ENCODE measurements at regions not wholly inside any gene's neighbourhood (a gene's known extent, or its start where the extent isn't known, plus 50 kb on each side); places are given as distances from the start of the nearest gene placed in this dataset.

DNA sequence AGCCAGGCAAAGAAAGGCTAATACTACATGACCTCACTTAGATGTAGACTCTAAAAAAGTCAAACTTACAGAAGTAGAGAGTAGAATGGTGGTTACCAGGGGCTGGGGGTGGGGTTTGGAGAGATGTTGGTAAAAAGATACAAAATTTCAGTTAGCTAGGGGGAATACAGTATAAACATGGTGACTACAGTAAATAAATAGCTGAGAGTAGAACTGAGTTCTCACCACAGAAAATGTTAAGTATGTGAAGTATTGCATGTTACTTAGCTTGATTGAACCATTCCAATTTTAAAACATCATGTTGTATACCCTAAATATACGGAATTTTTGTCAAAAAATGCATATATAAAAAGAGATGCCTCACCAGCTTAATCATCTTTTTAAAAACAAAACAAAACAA is 67.5 kb upstream of the DOCK9 start:
- Mint-ChIP-seq H3K36me3 (ENCODE audit: insufficient read depth, unreplicated experiment) (no peaks in the 10 kb centered on the region), H3K27me3 (ENCODE audit: unreplicated experiment) (no peaks in the 10 kb centered on the region), H3K4me1 (ENCODE audit: low read depth, unreplicated experiment) (no peaks in the 10 kb centered on the region), H3K4me3 (ENCODE audit: low read depth, unreplicated experiment) (no peak overlapping the region), H3K27ac (ENCODE audit: unreplicated experiment) (no peak overlapping the region), H3K9me3 (ENCODE audit: low read depth, unreplicated experiment) (no peaks in the 10 kb centered on the region)
- TF ChIP-seq, protein P1, sequence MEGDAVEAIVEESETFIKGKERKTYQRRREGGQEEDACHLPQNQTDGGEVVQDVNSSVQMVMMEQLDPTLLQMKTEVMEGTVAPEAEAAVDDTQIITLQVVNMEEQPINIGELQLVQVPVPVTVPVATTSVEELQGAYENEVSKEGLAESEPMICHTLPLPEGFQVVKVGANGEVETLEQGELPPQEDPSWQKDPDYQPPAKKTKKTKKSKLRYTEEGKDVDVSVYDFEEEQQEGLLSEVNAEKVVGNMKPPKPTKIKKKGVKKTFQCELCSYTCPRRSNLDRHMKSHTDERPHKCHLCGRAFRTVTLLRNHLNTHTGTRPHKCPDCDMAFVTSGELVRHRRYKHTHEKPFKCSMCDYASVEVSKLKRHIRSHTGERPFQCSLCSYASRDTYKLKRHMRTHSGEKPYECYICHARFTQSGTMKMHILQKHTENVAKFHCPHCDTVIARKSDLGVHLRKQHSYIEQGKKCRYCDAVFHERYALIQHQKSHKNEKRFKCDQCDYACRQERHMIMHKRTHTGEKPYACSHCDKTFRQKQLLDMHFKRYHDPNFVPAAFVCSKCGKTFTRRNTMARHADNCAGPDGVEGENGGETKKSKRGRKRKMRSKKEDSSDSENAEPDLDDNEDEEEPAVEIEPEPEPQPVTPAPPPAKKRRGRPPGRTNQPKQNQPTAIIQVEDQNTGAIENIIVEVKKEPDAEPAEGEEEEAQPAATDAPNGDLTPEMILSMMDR (IDR thresholded peaks at IDR 0.05; ENCODE audit: unreplicated experiment) = no peak
- CTCF ChIA-PET = interaction anchor here (0.6 kb wide), 1 partner anchor 234 kb away, joined by 3 read pairs; no protein-coding TSS in a partner anchor
- intact Hi-C loops (cut with micrococcal nuclease; ENCODE audit: unreplicated experiment) = no loop called here
- BruUV-seq (replicated peaks) = no TSS peak
- no peak for DNase-seq

DNA sequence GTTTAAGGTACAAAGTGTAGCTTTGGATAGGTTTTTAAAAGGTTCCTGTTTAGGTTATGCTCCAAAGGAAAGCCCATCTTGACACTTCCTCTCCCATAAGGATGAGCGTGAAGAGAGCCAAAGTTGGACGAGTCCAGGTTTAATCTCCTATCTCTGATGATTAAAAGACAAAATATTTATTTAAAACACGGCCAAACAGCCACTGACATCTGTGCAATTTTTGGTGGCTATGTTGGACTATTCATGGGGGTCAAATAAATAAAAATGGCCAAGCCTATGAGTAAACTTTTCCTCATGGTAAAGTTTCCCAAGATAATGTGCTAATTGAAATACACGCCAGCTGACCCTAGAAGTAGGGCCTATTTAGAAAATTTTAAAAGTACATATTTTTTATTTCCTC is 69.0 kb upstream of the DOCK9 start:
- DNase-seq = no peak
- TF ChIP-seq, protein P1 (IDR thresholded peaks at IDR 0.05; ENCODE audit: unreplicated experiment) = no peak
- H3K27me3 Mint-ChIP-seq (ENCODE audit: unreplicated experiment) = no peaks in the 10 kb centered on the region
- peak overlapping the region; percentile 7 for H3K4me3 Mint-ChIP-seq (ENCODE audit: low read depth, unreplicated experiment)
- no peak overlapping the region for H3K27ac Mint-ChIP-seq (ENCODE audit: unreplicated experiment)
- CTCF ChIA-PET = no interaction called here
- H3K4me1 Mint-ChIP-seq (ENCODE audit: low read depth, unreplicated experiment) = no peaks in the 10 kb centered on the region
- no TSS peak for BruUV-seq (replicated peaks)
- H3K36me3 Mint-ChIP-seq (ENCODE audit: insufficient read depth, unreplicated experiment) = no peaks in the 10 kb centered on the region
- intact Hi-C loops (cut with micrococcal nuclease; ENCODE audit: unreplicated experiment) = no loop called here
- no peaks in the 10 kb centered on the region for H3K9me3 Mint-ChIP-seq (ENCODE audit: low read depth, unreplicated experiment)

DNA sequence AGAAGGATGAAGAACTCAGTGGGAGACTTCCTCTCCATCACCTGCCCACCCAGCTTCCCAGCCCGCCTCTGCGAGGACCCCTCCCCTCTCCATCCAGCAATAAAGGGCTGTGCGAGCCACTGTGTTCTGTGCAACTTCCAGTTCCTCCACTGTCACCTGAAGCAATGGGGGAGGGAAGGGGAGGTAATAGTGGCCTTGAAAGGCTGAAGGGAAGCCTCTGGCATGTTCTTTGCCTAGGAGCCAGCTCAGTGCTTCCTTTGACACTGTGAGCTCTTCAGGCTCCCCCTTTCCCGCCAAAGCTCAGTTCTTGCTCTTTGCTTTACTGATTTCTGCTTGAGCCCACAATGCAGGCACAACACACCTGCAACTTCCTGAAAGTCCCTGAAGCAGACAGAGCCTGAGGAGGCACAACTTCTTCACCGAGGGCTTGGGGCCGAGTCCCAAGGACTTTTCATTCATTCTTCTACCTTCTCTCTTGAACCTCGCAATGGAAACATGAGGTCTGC is 73.2 kb upstream of the DOCK9 start:
- Mint-ChIP-seq H3K4me3 (ENCODE audit: low read depth, unreplicated experiment) (no peak overlapping the region), H3K4me1 (ENCODE audit: low read depth, unreplicated experiment) (no peaks in the 10 kb centered on the region), H3K27ac (ENCODE audit: unreplicated experiment) (no peak overlapping the region), H3K27me3 (ENCODE audit: unreplicated experiment) (no peaks in the 10 kb centered on the region), H3K9me3 (ENCODE audit: low read depth, unreplicated experiment) (no peaks in the 10 kb centered on the region), H3K36me3 (ENCODE audit: insufficient read depth, unreplicated experiment) (no peaks in the 10 kb centered on the region)
- no peak for DNase-seq
- intact Hi-C loops (cut with micrococcal nuclease; ENCODE audit: unreplicated experiment) = no loop called here
- no TSS peak for BruUV-seq (replicated peaks)
- CTCF ChIA-PET = no interaction called here
- TF ChIP-seq, protein P1 (IDR thresholded peaks at IDR 0.05; ENCODE audit: unreplicated experiment) = no peak

DNA sequence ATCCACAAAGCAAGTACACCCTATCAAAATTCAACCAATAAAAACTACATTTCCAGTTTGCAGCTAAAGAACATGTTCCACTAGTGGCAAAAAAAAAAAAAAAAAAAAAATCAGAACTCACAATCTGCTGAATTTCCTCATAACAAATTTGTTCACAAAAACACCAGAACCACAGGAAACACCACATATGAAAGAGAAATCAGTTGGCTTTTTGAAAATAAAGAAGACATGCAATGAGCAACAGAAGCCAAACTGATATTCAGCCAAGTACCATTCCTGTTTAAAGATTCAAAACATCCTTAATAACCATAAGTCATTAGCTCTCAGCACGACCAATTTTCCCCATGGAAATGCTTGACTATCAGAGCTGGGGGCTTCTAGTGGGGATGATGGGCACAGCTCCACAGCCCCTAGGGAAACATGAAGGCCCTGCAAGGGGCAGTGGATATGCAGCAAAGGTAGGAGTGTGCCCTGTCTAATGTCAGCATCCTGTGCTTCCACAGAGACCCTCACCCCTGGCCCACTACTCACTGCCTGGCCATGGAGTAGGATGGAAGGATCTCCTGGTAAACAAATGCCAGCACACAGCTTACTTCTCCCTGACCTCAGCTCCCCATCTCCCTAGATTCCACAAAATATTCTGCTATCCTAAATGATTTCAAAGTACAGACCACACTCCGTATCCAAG is 74.0 kb upstream of the DOCK9 start:
- no TSS peak for BruUV-seq (replicated peaks)
- Mint-ChIP-seq H3K9me3 (ENCODE audit: low read depth, unreplicated experiment) (no peaks in the 10 kb centered on the region), H3K4me3 (ENCODE audit: low read depth, unreplicated experiment) (no peak overlapping the region), H3K27ac (ENCODE audit: unreplicated experiment) (no peak overlapping the region), H3K4me1 (ENCODE audit: low read depth, unreplicated experiment) (no peaks in the 10 kb centered on the region), H3K36me3 (ENCODE audit: insufficient read depth, unreplicated experiment) (no peaks in the 10 kb centered on the region), H3K27me3 (ENCODE audit: unreplicated experiment) (no peaks in the 10 kb centered on the region)
- no peak for DNase-seq
- intact Hi-C loops (cut with micrococcal nuclease; ENCODE audit: unreplicated experiment) = no loop called here
- CTCF ChIA-PET = no interaction called here
- TF ChIP-seq, protein P1 (IDR thresholded peaks at IDR 0.05; ENCODE audit: unreplicated experiment) = no peak

All from Calu3 (cell line).